ENCODE measurements at regions not wholly inside any gene's neighbourhood (a gene's known extent, or its start where the extent isn't known, plus 50 kb on each side); places are given as distances from the start of the nearest gene placed in this dataset.

GRCh38 chr15:29968099-29968894 lies 114.5 kb upstream of the GOLGA8J start:
- Histone ChIP-seq H3K4me3 (no peak overlapping the region), H3K36me3 (no peaks in the 10 kb centered on the region), H3K9ac (no peak overlapping the region), H4K20me1 (no peaks in the 10 kb centered on the region; a peak in 1 of 22 replicates), H3K27ac (no peak overlapping the region), H3K4me2 (no peak overlapping the region), H3K4me1 (no peaks in the 10 kb centered on the region), H3K9me3 (replicated peaks in 1 of 11) (peaks cover 4 to 20% (median 16%) of the 10 kb centered on the region in 11 experiments; a peak in 14 of 22 replicates), H3K27me3 (no peaks in the 10 kb centered on the region)
- no peak for TF ChIP-seq Cebpa-rat (IDR thresholded peaks at IDR 0.05)

- H3K27me3 ChIP-seq: no peaks in the 10 kb centered on the region
- no peaks in the 10 kb centered on the region for H3K36me3 ChIP-seq
- H3K27ac ChIP-seq: no peak overlapping the region
- no peaks in the 10 kb centered on the region for H3K9me3 ChIP-seq (replicated peaks in 1 of 11)
- H4K20me1 ChIP-seq: no peaks in the 10 kb centered on the region; a peak in 1 of 22 replicates
- no peak overlapping the region for H3K4me3 ChIP-seq
- no peak for TF ChIP-seq Cebpa-rat (IDR thresholded peaks at IDR 0.05)
- no peak overlapping the region for H3K4me2 ChIP-seq
- H3K4me1 ChIP-seq: peaks cover 0 to 5% (median 0%) of the 10 kb centered on the region in 10 experiments; a peak in 3 of 20 replicates
- no peak overlapping the region for H3K9ac ChIP-seq
These were observed 120.3 kb upstream of the GOLGA8J start for GRCh38 chr15:29962407-29962806.

GRCh38 chr15:29959384-29960137 lies 123.2 kb upstream of the GOLGA8J start:
- Histone ChIP-seq H3K27ac (no peak overlapping the region), H3K27me3 (no peaks in the 10 kb centered on the region), H3K36me3 (no peaks in the 10 kb centered on the region), H3K4me1 (peaks cover 0 to 5% (median 0%) of the 10 kb centered on the region in 10 experiments; a peak in 3 of 20 replicates), H3K4me3 (no peak overlapping the region), H4K20me1 (no peaks in the 10 kb centered on the region; a peak in 1 of 22 replicates), H3K9me3 (replicated peaks in 1 of 11) (no peaks in the 10 kb centered on the region), H3K4me2 (no peak overlapping the region), H3K9ac (no peak overlapping the region)
- TF ChIP-seq Cebpa-rat (IDR thresholded peaks at IDR 0.05): no peak

GRCh38 chr15:29952225-29952624 lies 130.0 kb upstream of the TJP1 start:
- Histone ChIP-seq H3K4me2 (no peak overlapping the region), H3K9me3 (replicated peaks in 1 of 11) (no peaks in the 10 kb centered on the region), H3K4me1 (no peaks in the 10 kb centered on the region), H3K4me3 (no peak overlapping the region), H3K27me3 (no peaks in the 10 kb centered on the region), H3K9ac (no peak overlapping the region), H4K20me1 (no peaks in the 10 kb centered on the region), H3K36me3 (no peaks in the 10 kb centered on the region), H3K27ac (no peak overlapping the region)
- no peak for TF ChIP-seq Cebpa-rat (IDR thresholded peaks at IDR 0.05)

GRCh38 chr15:29945943-29946596 lies 123.8 kb upstream of the TJP1 start:
- H3K36me3 ChIP-seq: no peaks in the 10 kb centered on the region
- no peak for TF ChIP-seq Cebpa-rat (IDR thresholded peaks at IDR 0.05)
- H3K27me3 ChIP-seq: no peaks in the 10 kb centered on the region

GRCh38 chr15:29944925-29945324 lies 122.7 kb upstream of the TJP1 start:
- Histone ChIP-seq H4K20me1 (no peaks in the 10 kb centered on the region), H3K27me3 (no peaks in the 10 kb centered on the region), H3K36me3 (no peaks in the 10 kb centered on the region), H3K9ac (no peak overlapping the region), H3K4me2 (no peak overlapping the region), H3K27ac (no peak overlapping the region), H3K4me3 (no peak overlapping the region), H3K4me1 (no peaks in the 10 kb centered on the region), H3K9me3 (replicated peaks in 1 of 11) (no peaks in the 10 kb centered on the region)
- no peak for TF ChIP-seq Cebpa-rat (IDR thresholded peaks at IDR 0.05)

More at GRCh38 chr15:29945943-29946596, 123.8 kb upstream of the TJP1 start:
- H3K9ac ChIP-seq: no peak overlapping the region
- H3K4me2 ChIP-seq: no peak overlapping the region
- H3K9me3 ChIP-seq (replicated peaks in 1 of 11): no peaks in the 10 kb centered on the region
- no peak overlapping the region for H3K4me3 ChIP-seq
- H3K4me1 ChIP-seq: no peaks in the 10 kb centered on the region
- H4K20me1 ChIP-seq: no peaks in the 10 kb centered on the region
- no peak overlapping the region for H3K27ac ChIP-seq

GRCh38 chr15:29942548-29942947 lies 120.3 kb upstream of the TJP1 start:
- no peaks in the 10 kb centered on the region; a peak in 1 of 22 replicates for H4K20me1 ChIP-seq
- no peaks in the 10 kb centered on the region for H3K9me3 ChIP-seq (replicated peaks in 1 of 11)
- H3K9ac ChIP-seq: no peak overlapping the region
- H3K27ac ChIP-seq: no peak overlapping the region
- H3K4me1 ChIP-seq: no peaks in the 10 kb centered on the region
- H3K4me3 ChIP-seq: no peak overlapping the region
- H3K36me3 ChIP-seq: no peaks in the 10 kb centered on the region
- no peak overlapping the region for H3K4me2 ChIP-seq
- no peak for TF ChIP-seq Cebpa-rat (IDR thresholded peaks at IDR 0.05)
- H3K27me3 ChIP-seq: no peaks in the 10 kb centered on the region

GRCh38 chr15:29942143-29942542 lies 119.9 kb upstream of the TJP1 start:
- H3K4me2 ChIP-seq: no peak overlapping the region
- TF ChIP-seq Cebpa-rat (IDR thresholded peaks at IDR 0.05): no peak

GRCh38 chr15:29939404-29939803 lies 117.1 kb upstream of the TJP1 start:
- Histone ChIP-seq H3K9me3 (replicated peaks in 1 of 11) (no peaks in the 10 kb centered on the region), H3K9ac (no peak overlapping the region), H3K4me1 (no peaks in the 10 kb centered on the region), H4K20me1 (no peaks in the 10 kb centered on the region; a peak in 1 of 22 replicates), H3K36me3 (no peaks in the 10 kb centered on the region), H3K27ac (no peak overlapping the region), H3K4me2 (no peak overlapping the region), H3K27me3 (no peaks in the 10 kb centered on the region), H3K4me3 (no peak overlapping the region)
- no peak for TF ChIP-seq Cebpa-rat (IDR thresholded peaks at IDR 0.05)

More at GRCh38 chr15:29942143-29942542, 119.9 kb upstream of the TJP1 start:
- Histone ChIP-seq H4K20me1 (no peaks in the 10 kb centered on the region; a peak in 1 of 22 replicates), H3K36me3 (no peaks in the 10 kb centered on the region), H3K4me1 (no peaks in the 10 kb centered on the region), H3K9ac (no peak overlapping the region), H3K27ac (no peak overlapping the region), H3K4me3 (no peak overlapping the region), H3K9me3 (replicated peaks in 1 of 11) (no peaks in the 10 kb centered on the region), H3K27me3 (no peaks in the 10 kb centered on the region)

Data from BLaER1 treated with 17β-estradiol and CSF1 and Interleukin-3, amounts not matched to agents 10 nM and 100 nM (cell line).